ENCODE measurements at regions not wholly inside any gene's neighbourhood (a gene's known extent, or its start where the extent isn't known, plus 50 kb on each side); places are given as distances from the start of the nearest gene placed in this dataset.
"Not testable (repeated sequence)": the region's sequence is repeated elsewhere in the genome, so short reads cannot be mapped to it uniquely, and the experiment has no call there.

DNA sequence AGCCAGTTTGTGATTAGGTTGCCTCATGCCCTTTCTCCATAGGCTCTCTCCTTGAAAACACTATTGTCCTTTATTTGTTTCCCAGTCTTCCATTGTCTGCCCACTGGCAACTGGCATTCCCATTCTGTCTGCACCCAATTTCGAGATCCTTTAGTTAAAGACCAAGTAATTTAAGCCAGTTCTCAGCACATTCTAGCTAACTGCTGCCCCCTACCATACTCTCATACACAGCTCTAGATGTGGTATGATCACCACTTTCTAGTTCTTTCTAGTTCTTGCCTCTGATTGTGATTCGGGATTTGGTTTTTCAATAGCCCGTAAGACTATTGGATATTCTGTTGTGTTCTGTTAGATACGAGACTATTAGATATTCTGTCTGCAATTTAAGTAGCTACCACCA is 135.8 kb upstream of the TRPC5 start:
- no peak overlapping the region for H3K4me3 ChIP-seq
- no peaks in the 10 kb centered on the region for H3K9me3 ChIP-seq
- no peaks in the 10 kb centered on the region for H3K36me3 ChIP-seq
- H3K27me3 ChIP-seq = peaks cover 0 to 28% (median 0%) of the 10 kb centered on the region in 7 donors
- TF ChIP-seq, protein P1, sequence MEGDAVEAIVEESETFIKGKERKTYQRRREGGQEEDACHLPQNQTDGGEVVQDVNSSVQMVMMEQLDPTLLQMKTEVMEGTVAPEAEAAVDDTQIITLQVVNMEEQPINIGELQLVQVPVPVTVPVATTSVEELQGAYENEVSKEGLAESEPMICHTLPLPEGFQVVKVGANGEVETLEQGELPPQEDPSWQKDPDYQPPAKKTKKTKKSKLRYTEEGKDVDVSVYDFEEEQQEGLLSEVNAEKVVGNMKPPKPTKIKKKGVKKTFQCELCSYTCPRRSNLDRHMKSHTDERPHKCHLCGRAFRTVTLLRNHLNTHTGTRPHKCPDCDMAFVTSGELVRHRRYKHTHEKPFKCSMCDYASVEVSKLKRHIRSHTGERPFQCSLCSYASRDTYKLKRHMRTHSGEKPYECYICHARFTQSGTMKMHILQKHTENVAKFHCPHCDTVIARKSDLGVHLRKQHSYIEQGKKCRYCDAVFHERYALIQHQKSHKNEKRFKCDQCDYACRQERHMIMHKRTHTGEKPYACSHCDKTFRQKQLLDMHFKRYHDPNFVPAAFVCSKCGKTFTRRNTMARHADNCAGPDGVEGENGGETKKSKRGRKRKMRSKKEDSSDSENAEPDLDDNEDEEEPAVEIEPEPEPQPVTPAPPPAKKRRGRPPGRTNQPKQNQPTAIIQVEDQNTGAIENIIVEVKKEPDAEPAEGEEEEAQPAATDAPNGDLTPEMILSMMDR (IDR thresholded peaks at IDR 0.05) = no peak
- ATAC-seq = no peak
- H3K27ac ChIP-seq = no peak overlapping the region
- 85 to 86% methylated on average over 4 of the region's 4 CpGs for WGBS, 2 donors
- intact Hi-C loops (cut with DNase I) = no loop called here
- DNase-seq = no peak
- H3K4me1 ChIP-seq = no peaks in the 10 kb centered on the region

DNA sequence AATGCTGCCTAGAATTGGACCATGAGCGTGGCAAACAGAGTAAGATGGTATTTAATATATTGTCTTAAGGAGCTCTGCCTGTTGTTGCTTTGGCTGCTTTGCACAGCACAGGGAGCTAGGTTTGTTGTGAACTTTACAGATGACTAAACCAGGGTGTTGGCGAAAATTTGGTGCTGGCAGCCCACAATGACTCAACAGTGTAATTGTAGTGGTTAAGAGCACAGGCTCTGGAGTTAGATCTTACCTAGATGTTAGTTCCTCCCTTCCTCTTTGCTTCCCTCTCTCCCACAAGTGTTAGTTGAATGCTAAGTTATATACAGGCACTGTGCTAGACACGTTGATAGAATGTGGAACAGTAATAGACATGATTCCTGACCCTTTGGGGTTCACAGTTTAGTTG is 128.9 kb upstream of the TRPC5 start:
- TF ChIP-seq, protein P1 (IDR thresholded peaks at IDR 0.05) = no peak
- Histone ChIP-seq H3K4me3 (no peak overlapping the region), H3K4me1 (no peaks in the 10 kb centered on the region), H3K27me3 (peaks cover 0 to 18% (median 0%) of the 10 kb centered on the region in 7 donors), H3K36me3 (no peaks in the 10 kb centered on the region), H3K27ac (no peak overlapping the region), H3K9me3 (no peaks in the 10 kb centered on the region)
- WGBS, 2 donors = 83 to 85% methylated on average over 3 of the region's 3 CpGs
- intact Hi-C loops (cut with DNase I) = no loop called here
- no peak for ATAC-seq
- no peak for DNase-seq

- no peak overlapping the region for H3K27ac ChIP-seq
- H3K4me3 ChIP-seq = no peak overlapping the region
- H3K4me1 ChIP-seq = no peaks in the 10 kb centered on the region
- 20 to 35% methylated on average over 3 of the region's 3 CpGs for WGBS, 2 donors
- intact Hi-C loops (cut with DNase I) = no loop called here
- H3K9me3 ChIP-seq = no peaks in the 10 kb centered on the region
- no peak for DNase-seq
- H3K27me3 ChIP-seq = peaks cover 0 to 23% (median 0%) of the 10 kb centered on the region in 7 donors
- no peak for ATAC-seq
- H3K36me3 ChIP-seq = no peaks in the 10 kb centered on the region
- TF ChIP-seq, protein P1 (IDR thresholded peaks at IDR 0.05) = no peak
Measured at GRCh38 chrX:112197840-112198239, 115.3 kb upstream of the TRPC5 start.

GRCh38 chrX:112190646-112191045 is 108.1 kb upstream of the TRPC5 start:
- ATAC-seq (no peak), DNase-seq (no peak)
- intact Hi-C loops (cut with DNase I) = no loop called here
- Histone ChIP-seq H3K27me3 (peaks cover 0 to 23% (median 0%) of the 10 kb centered on the region in 7 donors), H3K4me1 (no peaks in the 10 kb centered on the region), H3K4me3 (no peak overlapping the region), H3K9me3 (no peaks in the 10 kb centered on the region), H3K27ac (no peak overlapping the region), H3K36me3 (no peaks in the 10 kb centered on the region)
- TF ChIP-seq, protein P1 (IDR thresholded peaks at IDR 0.05) = no peak
- WGBS, 2 donors = 50 to 78% methylated on average over 4 of the region's 4 CpGs

DNA sequence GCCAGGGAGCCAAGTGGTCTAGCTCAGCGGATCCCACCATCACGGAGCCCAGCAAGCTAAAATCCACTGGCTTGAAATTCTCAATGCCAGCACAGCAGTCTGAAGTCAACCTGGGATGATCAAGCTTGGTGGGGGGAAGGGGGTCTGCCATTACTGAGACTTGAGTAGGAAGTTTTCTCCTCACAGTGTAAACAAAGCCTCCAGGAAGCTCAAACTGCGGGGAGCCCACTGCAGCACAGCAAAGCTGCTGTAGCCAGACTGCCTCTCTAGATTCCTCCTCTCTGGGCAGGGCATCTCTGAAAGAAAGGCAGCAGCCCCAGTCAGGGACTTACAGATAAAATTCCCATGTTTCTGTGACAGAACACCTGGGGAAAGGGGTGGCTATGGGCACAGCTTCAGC is 98.8 kb upstream of the TRPC5 start:
- H3K27ac ChIP-seq; intact Hi-C loops (cut with DNase I); DNase-seq; ATAC-seq; H3K4me1 ChIP-seq; H3K9me3 ChIP-seq; H3K36me3 ChIP-seq; H3K4me3 ChIP-seq: not testable (repeated sequence)
- 82 to 84% methylated on average over 3 of the region's 3 CpGs for WGBS, 2 donors
- peaks cover 0 to 21% (median 0%) of the 10 kb centered on the region in 7 donors for H3K27me3 ChIP-seq
